ENCODE measurements at regions not wholly inside any gene's neighbourhood (a gene's known extent, or its start where the extent isn't known, plus 50 kb on each side); places are given as distances from the start of the nearest gene placed in this dataset.
A peak's percentile ranks its signal among the peaks of the same experiment; 100 is the strongest.

DNA sequence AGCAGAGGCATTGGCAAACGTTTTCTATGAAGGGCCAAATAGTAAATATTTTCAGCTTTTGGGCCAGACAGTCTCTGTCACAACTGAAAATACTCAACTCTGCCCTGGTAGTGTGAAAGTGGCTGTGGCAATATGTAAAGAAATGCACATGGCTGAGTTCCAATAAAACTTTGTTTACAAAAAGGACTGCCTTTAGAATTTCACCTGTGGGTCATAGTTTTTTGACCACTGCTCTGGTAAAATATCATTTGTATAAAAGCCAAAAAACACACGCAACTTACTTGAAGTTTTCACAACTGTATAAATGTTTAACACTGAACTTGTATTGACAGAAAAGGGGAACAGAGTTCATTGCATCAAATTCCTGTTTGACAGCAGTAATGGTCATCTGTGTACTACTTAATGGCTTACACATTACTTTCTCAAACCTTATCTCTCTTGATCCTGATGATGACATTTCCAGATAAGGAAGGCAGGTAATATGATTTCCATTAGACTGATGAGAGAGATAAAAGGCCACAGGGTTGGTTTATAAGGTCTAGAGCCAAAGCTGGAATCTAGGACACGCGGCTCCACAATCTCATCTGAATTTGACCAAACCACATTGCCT is 250.1 kb downstream of the TOX3 start (continued):
- TF ChIP-seq, protein P1, sequence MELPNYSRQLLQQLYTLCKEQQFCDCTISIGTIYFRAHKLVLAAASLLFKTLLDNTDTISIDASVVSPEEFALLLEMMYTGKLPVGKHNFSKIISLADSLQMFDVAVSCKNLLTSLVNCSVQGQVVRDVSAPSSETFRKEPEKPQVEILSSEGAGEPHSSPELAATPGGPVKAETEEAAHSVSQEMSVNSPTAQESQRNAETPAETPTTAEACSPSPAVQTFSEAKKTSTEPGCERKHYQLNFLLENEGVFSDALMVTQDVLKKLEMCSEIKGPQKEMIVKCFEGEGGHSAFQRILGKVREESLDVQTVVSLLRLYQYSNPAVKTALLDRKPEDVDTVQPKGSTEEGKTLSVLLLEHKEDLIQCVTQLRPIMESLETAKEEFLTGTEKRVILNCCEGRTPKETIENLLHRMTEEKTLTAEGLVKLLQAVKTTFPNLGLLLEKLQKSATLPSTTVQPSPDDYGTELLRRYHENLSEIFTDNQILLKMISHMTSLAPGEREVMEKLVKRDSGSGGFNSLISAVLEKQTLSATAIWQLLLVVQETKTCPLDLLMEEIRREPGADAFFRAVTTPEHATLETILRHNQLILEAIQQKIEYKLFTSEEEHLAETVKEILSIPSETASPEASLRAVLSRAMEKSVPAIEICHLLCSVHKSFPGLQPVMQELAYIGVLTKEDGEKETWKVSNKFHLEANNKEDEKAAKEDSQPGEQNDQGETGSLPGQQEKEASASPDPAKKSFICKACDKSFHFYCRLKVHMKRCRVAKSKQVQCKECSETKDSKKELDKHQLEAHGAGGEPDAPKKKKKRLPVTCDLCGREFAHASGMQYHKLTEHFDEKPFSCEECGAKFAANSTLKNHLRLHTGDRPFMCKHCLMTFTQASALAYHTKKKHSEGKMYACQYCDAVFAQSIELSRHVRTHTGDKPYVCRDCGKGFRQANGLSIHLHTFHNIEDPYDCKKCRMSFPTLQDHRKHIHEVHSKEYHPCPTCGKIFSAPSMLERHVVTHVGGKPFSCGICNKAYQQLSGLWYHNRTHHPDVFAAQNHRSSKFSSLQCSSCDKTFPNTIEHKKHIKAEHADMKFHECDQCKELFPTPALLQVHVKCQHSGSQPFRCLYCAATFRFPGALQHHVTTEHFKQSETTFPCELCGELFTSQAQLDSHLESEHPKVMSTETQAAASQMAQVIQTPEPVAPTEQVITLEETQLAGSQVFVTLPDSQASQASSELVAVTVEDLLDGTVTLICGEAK (IDR thresholded peaks at IDR 0.05): peak; percentile 19; the same call in 1 of the 2 replicates
- TF ChIP-seq, protein P1 (CRISPR knock-in tag; IDR thresholded peaks at IDR 0.05): peak; percentile 88; the same call in 1 of the 2 replicates
- TF ChIP-seq MIXL1 (CRISPR knock-in tag; IDR thresholded peaks at IDR 0.05): peak; percentile 39; the same call in 1 of the 2 replicates
- TF ChIP-seq, protein P2, sequence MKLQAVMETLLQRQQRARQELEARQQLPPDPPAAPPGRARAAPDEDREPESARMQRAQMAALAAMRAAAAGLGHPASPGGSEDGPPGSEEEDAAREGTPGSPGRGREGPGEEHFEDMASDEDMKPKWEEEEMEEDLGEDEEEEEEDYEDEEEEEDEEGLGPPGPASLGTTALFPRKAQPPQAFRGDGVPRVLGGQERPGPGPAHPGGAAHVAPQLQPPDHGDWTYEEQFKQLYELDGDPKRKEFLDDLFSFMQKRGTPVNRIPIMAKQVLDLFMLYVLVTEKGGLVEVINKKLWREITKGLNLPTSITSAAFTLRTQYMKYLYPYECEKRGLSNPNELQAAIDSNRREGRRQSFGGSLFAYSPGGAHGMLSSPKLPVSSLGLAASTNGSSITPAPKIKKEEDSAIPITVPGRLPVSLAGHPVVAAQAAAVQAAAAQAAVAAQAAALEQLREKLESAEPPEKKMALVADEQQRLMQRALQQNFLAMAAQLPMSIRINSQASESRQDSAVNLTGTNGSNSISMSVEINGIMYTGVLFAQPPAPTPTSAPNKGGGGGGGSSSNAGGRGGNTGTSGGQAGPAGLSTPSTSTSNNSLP (IDR thresholded peaks at IDR 0.05; ENCODE audit: low read depth, low read length): peak; percentile 46; the same call in 1 of the 2 replicates
- TF ChIP-seq HDAC2 (CRISPR knock-in tag; IDR thresholded peaks at IDR 0.05): peak; percentile 29; the same call in 1 of the 2 replicates
- peak; percentile 70 for TF ChIP-seq SKI (IDR thresholded peaks at IDR 0.05; ENCODE audit: partially characterized antibody)
- peak; percentile 77; the same call in 1 of the 2 replicates for TF ChIP-seq RXRB (CRISPR knock-in tag; IDR thresholded peaks at IDR 0.05; ENCODE audit: borderline replicate concordance)
- TF ChIP-seq PPARG (CRISPR knock-in tag; conservative IDR thresholded peaks at IDR 0.05): peak; percentile 73; the same call in 1 of the 2 replicates
- peak; percentile 77 for TF ChIP-seq RARA (CRISPR knock-in tag; IDR thresholded peaks at IDR 0.05)
- peak in 1 of 2 experiments; percentile 62; a peak in 1 of 4 replicates for TF ChIP-seq KLF16 (CRISPR knock-in tag; IDR thresholded peaks at IDR 0.05)
- TF ChIP-seq ISL2 (CRISPR knock-in tag; IDR thresholded peaks at IDR 0.05): peak; percentile 29; the same call in 1 of the 2 replicates
- TF ChIP-seq ELF3 (CRISPR knock-in tag; IDR thresholded peaks at IDR 0.05): peak; percentile 11; the same call in 1 of the 2 replicates
- peak; percentile 40; the same call in 1 of the 2 replicates for TF ChIP-seq PHF21A (CRISPR knock-in tag; IDR thresholded peaks at IDR 0.05)
- TF ChIP-seq, protein P3, sequence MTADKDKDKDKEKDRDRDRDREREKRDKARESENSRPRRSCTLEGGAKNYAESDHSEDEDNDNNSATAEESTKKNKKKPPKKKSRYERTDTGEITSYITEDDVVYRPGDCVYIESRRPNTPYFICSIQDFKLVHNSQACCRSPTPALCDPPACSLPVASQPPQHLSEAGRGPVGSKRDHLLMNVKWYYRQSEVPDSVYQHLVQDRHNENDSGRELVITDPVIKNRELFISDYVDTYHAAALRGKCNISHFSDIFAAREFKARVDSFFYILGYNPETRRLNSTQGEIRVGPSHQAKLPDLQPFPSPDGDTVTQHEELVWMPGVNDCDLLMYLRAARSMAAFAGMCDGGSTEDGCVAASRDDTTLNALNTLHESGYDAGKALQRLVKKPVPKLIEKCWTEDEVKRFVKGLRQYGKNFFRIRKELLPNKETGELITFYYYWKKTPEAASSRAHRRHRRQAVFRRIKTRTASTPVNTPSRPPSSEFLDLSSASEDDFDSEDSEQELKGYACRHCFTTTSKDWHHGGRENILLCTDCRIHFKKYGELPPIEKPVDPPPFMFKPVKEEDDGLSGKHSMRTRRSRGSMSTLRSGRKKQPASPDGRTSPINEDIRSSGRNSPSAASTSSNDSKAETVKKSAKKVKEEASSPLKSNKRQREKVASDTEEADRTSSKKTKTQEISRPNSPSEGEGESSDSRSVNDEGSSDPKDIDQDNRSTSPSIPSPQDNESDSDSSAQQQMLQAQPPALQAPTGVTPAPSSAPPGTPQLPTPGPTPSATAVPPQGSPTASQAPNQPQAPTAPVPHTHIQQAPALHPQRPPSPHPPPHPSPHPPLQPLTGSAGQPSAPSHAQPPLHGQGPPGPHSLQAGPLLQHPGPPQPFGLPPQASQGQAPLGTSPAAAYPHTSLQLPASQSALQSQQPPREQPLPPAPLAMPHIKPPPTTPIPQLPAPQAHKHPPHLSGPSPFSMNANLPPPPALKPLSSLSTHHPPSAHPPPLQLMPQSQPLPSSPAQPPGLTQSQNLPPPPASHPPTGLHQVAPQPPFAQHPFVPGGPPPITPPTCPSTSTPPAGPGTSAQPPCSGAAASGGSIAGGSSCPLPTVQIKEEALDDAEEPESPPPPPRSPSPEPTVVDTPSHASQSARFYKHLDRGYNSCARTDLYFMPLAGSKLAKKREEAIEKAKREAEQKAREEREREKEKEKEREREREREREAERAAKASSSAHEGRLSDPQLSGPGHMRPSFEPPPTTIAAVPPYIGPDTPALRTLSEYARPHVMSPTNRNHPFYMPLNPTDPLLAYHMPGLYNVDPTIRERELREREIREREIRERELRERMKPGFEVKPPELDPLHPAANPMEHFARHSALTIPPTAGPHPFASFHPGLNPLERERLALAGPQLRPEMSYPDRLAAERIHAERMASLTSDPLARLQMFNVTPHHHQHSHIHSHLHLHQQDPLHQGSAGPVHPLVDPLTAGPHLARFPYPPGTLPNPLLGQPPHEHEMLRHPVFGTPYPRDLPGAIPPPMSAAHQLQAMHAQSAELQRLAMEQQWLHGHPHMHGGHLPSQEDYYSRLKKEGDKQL (CRISPR knock-in tag; IDR thresholded peaks at IDR 0.05; ENCODE audit: low read depth): peak; percentile 27; the same call in 1 of the 2 replicates
